GM12892 (cell line): ENCODE measurements at regions not wholly inside any gene's neighbourhood (a gene's known extent, or its start where the extent isn't known, plus 50 kb on each side); places are given as distances from the start of the nearest gene placed in this dataset.

Source experiments
- POLR2A ChIP-seq: IDR thresholded peaks from 2 replicates; pipeline ENCODE4 v1.6.1; 2011; ENCODE audit warnings: low read depth, low read length, control low read depth
- POLR2AphosphoS5 ChIP-seq: IDR thresholded peaks from 2 replicates; pipeline ENCODE4 v1.6.1; 2011; ENCODE audit warnings: low read depth, low read length, control low read depth
- TAF1 ChIP-seq: IDR thresholded peaks from 2 replicates; pipeline ENCODE4 v1.6.1; 2011; ENCODE audit warnings: low read depth, mild to moderate bottlenecking, control low read depth, low read length, borderline replicate concordance

DNA sequence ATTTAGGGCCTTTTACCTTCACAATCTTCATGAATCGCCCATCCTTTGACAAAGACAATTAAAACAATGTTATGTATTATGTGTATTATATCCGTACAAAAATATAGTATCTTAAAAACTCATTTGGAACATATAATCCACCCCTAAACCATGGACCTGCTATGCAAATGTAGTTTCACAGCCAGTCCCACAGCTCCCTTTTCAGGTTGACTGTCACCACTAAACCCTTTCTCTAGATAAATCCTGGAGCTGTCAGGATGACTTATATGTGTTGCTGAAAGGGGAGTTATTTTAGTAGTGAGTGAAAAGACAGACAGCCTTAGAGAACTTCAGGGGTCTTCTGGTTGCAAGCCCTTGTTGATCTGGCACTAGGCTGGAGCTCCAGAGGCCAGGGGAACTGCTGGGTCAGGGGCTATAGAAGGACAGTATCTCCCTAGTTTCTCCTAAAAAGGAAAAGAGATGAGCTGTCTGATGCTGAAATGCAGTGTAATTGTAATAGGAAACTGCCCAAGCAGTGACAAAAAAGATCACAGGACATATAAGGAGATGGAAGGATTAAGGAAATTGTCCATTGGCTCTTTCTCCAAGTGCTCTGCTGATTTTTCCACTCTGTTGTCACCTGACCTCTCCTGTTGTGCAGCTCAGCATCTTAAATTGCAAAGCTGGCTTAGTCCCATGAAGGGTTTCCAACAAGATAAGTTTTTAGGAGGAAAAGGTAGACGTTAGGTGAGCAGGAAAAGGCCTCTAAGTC, 127.7 kb downstream of the S1PR1 start:
- TF ChIP-seq TAF1, result no peak
- no peak; the same call in 1 of the 2 replicates for TF ChIP-seq POLR2A
- no peak for TF ChIP-seq POLR2AphosphoS5
